Left ventricle myocardium inferior (tissue), 1 donor: ENCODE measurements at regions not wholly inside any gene's neighbourhood (a gene's known extent, or its start where the extent isn't known, plus 50 kb on each side); places are given as distances from the start of the nearest gene placed in this dataset.

Experiments used
- DNase-seq: peaks from one replicate; pipeline ENCODE4 v3.0.0-alpha.2; 2020
- H3K27ac ChIP-seq: fragments of 200-600 bp; replicated peaks from 2 replicates; pipeline ENCODE4 v1.8.0; 2021
- H3K27me3 ChIP-seq: fragments of 200-600 bp; 2 replicates; pipeline ENCODE4 v1.8.0; 2021; ENCODE audit warnings: low read depth
- H3K36me3 ChIP-seq: fragments of 200-600 bp; 2 replicates; pipeline ENCODE4 v1.8.0; 2021
- H3K4me1 ChIP-seq: fragments of 200-600 bp; 2 replicates; pipeline ENCODE4 v1.8.0; 2021
- H3K4me3 ChIP-seq: fragments of 200-600 bp; 2 replicates; pipeline ENCODE4 v1.8.0; 2021; ENCODE audit warnings: mild to moderate bottlenecking, moderate library complexity
- H3K9me3 ChIP-seq: fragments of 200-600 bp; replicated peaks from 2 replicates; pipeline ENCODE4 v1.8.0; 2021
- CTCF ChIP-seq: fragments of 200-600 bp; IDR thresholded peaks from 2 replicates; pipeline ENCODE4 v1.8.0; 2021; ENCODE audit warnings: antibody characterized with exemption, mild to moderate bottlenecking, borderline replicate concordance
- intact Hi-C: fragments of 100-400 bp; cut with micrococcal nuclease; formaldehyde crosslinking; loops from one replicate; pipeline ENCODE4 v1.11.0; 2022
- donor health status: DM: no; HTN: yes; CAD: no; lungs with severe emphysema.

GRCh38 chr5:100319885-100320284 is 215.3 kb upstream of the FAM174A start:
- TF ChIP-seq CTCF, result no peak
- H3K9me3 ChIP-seq, result peaks cover 17% of the 10 kb centered on the region
- no peak overlapping the region for H3K27ac ChIP-seq
- no peaks in the 10 kb centered on the region for H3K4me1 ChIP-seq
- H3K4me3 ChIP-seq, result no peak overlapping the region
- no peaks in the 10 kb centered on the region for H3K36me3 ChIP-seq
- DNase-seq, result no peak
- no peaks in the 10 kb centered on the region for H3K27me3 ChIP-seq
- intact Hi-C loops, result no loop called here

- no peak for DNase-seq
- no peak overlapping the region for H3K27ac ChIP-seq
- no peaks in the 10 kb centered on the region for H3K27me3 ChIP-seq
- peaks cover 42% of the 10 kb centered on the region for H3K9me3 ChIP-seq
- no peak for TF ChIP-seq CTCF
- no peaks in the 10 kb centered on the region for H3K4me1 ChIP-seq
- no peaks in the 10 kb centered on the region for H3K36me3 ChIP-seq
- intact Hi-C loops, result no loop called here
- no peak overlapping the region for H3K4me3 ChIP-seq
Measured at GRCh38 chr5:100313657-100314056, 221.5 kb upstream of the FAM174A start.

- intact Hi-C loops, result no loop called here
- DNase-seq, result no peak
- Histone ChIP-seq H3K27ac (no peak overlapping the region), H3K4me3 (no peak overlapping the region), H3K27me3 (no peaks in the 10 kb centered on the region), H3K4me1 (no peaks in the 10 kb centered on the region), H3K36me3 (no peaks in the 10 kb centered on the region), H3K9me3 (peaks cover 42% of the 10 kb centered on the region)
- TF ChIP-seq CTCF, result no peak
Measured at GRCh38 chr5:100311806-100312205, 223.4 kb upstream of the FAM174A start.

- Histone ChIP-seq H3K36me3 (no peaks in the 10 kb centered on the region), H3K4me1 (no peaks in the 10 kb centered on the region), H3K9me3 (peaks cover 11% of the 10 kb centered on the region), H3K27ac (no peak overlapping the region), H3K27me3 (no peaks in the 10 kb centered on the region), H3K4me3 (no peak overlapping the region)
- intact Hi-C loops, result no loop called here
- no peak for TF ChIP-seq CTCF
- no peak for DNase-seq
Measured at GRCh38 chr5:100306000-100306399, 229.2 kb upstream of the FAM174A start.

GRCh38 chr5:100303216-100303615 is 232.0 kb upstream of the FAM174A start:
- Histone ChIP-seq H3K4me3 (no peak overlapping the region), H3K9me3 (no peaks in the 10 kb centered on the region), H3K4me1 (no peaks in the 10 kb centered on the region), H3K27ac (no peak overlapping the region), H3K27me3 (no peaks in the 10 kb centered on the region), H3K36me3 (no peaks in the 10 kb centered on the region)
- intact Hi-C loops, result no loop called here
- TF ChIP-seq CTCF, result no peak
- DNase-seq, result no peak

- H3K4me3 ChIP-seq, result no peak overlapping the region
- no peak overlapping the region for H3K27ac ChIP-seq
- H3K36me3 ChIP-seq, result no peaks in the 10 kb centered on the region
- intact Hi-C loops, result no loop called here
- H3K9me3 ChIP-seq, result no peaks in the 10 kb centered on the region
- H3K27me3 ChIP-seq, result no peaks in the 10 kb centered on the region
- TF ChIP-seq CTCF, result no peak
- no peaks in the 10 kb centered on the region for H3K4me1 ChIP-seq
- no peak for DNase-seq
Measured at GRCh38 chr5:100299261-100299660, 235.9 kb upstream of the FAM174A start.
